NT2/D1 (cell line): ENCODE measurements at regions not wholly inside any gene's neighbourhood (a gene's known extent, or its start where the extent isn't known, plus 50 kb on each side); places are given as distances from the start of the nearest gene placed in this dataset.

Source experiments
- YY1 ChIP-seq: IDR thresholded peaks from 2 replicates; pipeline ENCODE4 v1.6.1; 2011; ENCODE audit not compliant: insufficient read length, insufficient read depth
- ZNF274 ChIP-seq: IDR thresholded peaks from 2 replicates; pipeline ENCODE4 v1.6.1; 2011; ENCODE audit warnings: mild to moderate bottlenecking, low read depth, low read length

GRCh38 chr5:60228676-60229075 is 335.1 kb upstream of the PDE4D start:
- TF ChIP-seq ZNF274, result no peak
- TF ChIP-seq YY1, result no peak
